Natural killer cell treated with Interleukin-12 subunit alpha and Interleukin-12 subunit beta and Interleukin-15 and Interleukin-18, amount 100 ng/mL, for 72 hours (primary cell): ENCODE measurements at regions not wholly inside any gene's neighbourhood (a gene's known extent, or its start where the extent isn't known, plus 50 kb on each side); places are given as distances from the start of the nearest gene placed in this dataset.

Experiments used
- ATAC-seq, 2 donors: fragments of 150-1000 bp; cut with Tn5 transposase in 1 of 2; sonication (Bioruptor Pico), chemical (Tn5 transposase) in 1 of 2; 2 replicates each; pipeline ENCODE4 v1.10.0; 2021
- DNase-seq: peaks from one replicate; pipeline ENCODE4 v3.0.0; 2022; ENCODE audit warnings: low spot score
- H3K27ac Mint-ChIP-seq, 2 donors: 1 replicate in 1 of 2; 2 replicates in 1 of 2; pipeline ENCODE4 v1.8.0; 2022; ENCODE audit warnings: mixed read lengths in 2 of 2, mild to moderate bottlenecking in 1 of 2, moderate library complexity in 1 of 2
- H3K27me3 Mint-ChIP-seq, 2 donors: 1 replicate in 1 of 2; 2 replicates in 1 of 2; pipeline ENCODE4 v1.8.0; 2022; ENCODE audit warnings: mixed read lengths in 2 of 2
- H3K36me3 Mint-ChIP-seq: one replicate; pipeline ENCODE4 v1.8.0; 2022; ENCODE audit warnings: mixed read lengths
- H3K4me1 Mint-ChIP-seq, 2 donors: 1 replicate in 1 of 2; 2 replicates in 1 of 2; pipeline ENCODE4 v1.8.0; 2022; ENCODE audit warnings: low read depth in 2 of 2, mixed read lengths in 2 of 2, mild to moderate bottlenecking in 1 of 2
- H3K4me3 Mint-ChIP-seq: one replicate; pipeline ENCODE4 v1.8.0; 2022; ENCODE audit warnings: mixed read lengths
- H3K9me3 Mint-ChIP-seq: 2 replicates; pipeline ENCODE4 v1.8.0; 2022; ENCODE audit warnings: mixed read lengths

GRCh38 chr1:99131546-99131945 lies 126.9 kb upstream of the PLPPR5 start:
- peaks cover 0 to 12% of the 10 kb centered on the region in 2 donors for H3K27me3 Mint-ChIP-seq
- no peak for DNase-seq
- ATAC-seq, result no peak
- no peak overlapping the region for H3K4me3 Mint-ChIP-seq
- H3K36me3 Mint-ChIP-seq, result no peaks in the 10 kb centered on the region
- peaks cover 18% of the 10 kb centered on the region for H3K9me3 Mint-ChIP-seq
- no peak overlapping the region for H3K27ac Mint-ChIP-seq
- H3K4me1 Mint-ChIP-seq, result no peaks in the 10 kb centered on the region

- no peaks in the 10 kb centered on the region for H3K36me3 Mint-ChIP-seq
- H3K27ac Mint-ChIP-seq, result no peak overlapping the region
- peaks cover 0 to 12% of the 10 kb centered on the region in 2 donors for H3K27me3 Mint-ChIP-seq
- ATAC-seq (no peak), DNase-seq (no peak)
- no peak overlapping the region for H3K4me3 Mint-ChIP-seq
- peaks cover 14% of the 10 kb centered on the region for H3K9me3 Mint-ChIP-seq
- no peaks in the 10 kb centered on the region for H3K4me1 Mint-ChIP-seq
Measured at GRCh38 chr1:99133756-99134500, 129.3 kb upstream of the PLPPR5 start.

GRCh38 chr1:99137554-99138206 lies 126.6 kb upstream of the PLPPR4 start:
- H3K27me3 Mint-ChIP-seq, result no peaks in the 10 kb centered on the region

GRCh38 chr1:99139876-99140275 lies 124.4 kb upstream of the PLPPR4 start:
- peaks cover 2% of the 10 kb centered on the region for H3K9me3 Mint-ChIP-seq
- no peaks in the 10 kb centered on the region for H3K4me1 Mint-ChIP-seq
- DNase-seq, result no peak
- H3K27ac Mint-ChIP-seq, result no peak overlapping the region
- no peaks in the 10 kb centered on the region for H3K36me3 Mint-ChIP-seq
- H3K4me3 Mint-ChIP-seq, result no peak overlapping the region
- no peak for ATAC-seq
- no peaks in the 10 kb centered on the region for H3K27me3 Mint-ChIP-seq

More at GRCh38 chr1:99137554-99138206, 126.6 kb upstream of the PLPPR4 start:
- Mint-ChIP-seq H3K9me3 (peaks cover 4% of the 10 kb centered on the region), H3K4me1 (no peaks in the 10 kb centered on the region), H3K27ac (no peak overlapping the region), H3K36me3 (no peaks in the 10 kb centered on the region), H3K4me3 (no peak overlapping the region)
- no peak for DNase-seq
- no peak for ATAC-seq

GRCh38 chr1:99146129-99146848 lies 118.0 kb upstream of the PLPPR4 start:
- H3K9me3 Mint-ChIP-seq, result no peaks in the 10 kb centered on the region
- no peak for DNase-seq
- no peaks in the 10 kb centered on the region for H3K4me1 Mint-ChIP-seq
- no peak for ATAC-seq
- no peak overlapping the region for H3K27ac Mint-ChIP-seq
- H3K36me3 Mint-ChIP-seq, result no peaks in the 10 kb centered on the region
- no peak overlapping the region for H3K4me3 Mint-ChIP-seq
- no peaks in the 10 kb centered on the region for H3K27me3 Mint-ChIP-seq

GRCh38 chr1:99149952-99150351 lies 114.3 kb upstream of the PLPPR4 start:
- H3K27me3 Mint-ChIP-seq, result no peaks in the 10 kb centered on the region
- ATAC-seq, result no peak
- no peak overlapping the region for H3K27ac Mint-ChIP-seq
- H3K4me1 Mint-ChIP-seq, result no peaks in the 10 kb centered on the region
- no peaks in the 10 kb centered on the region for H3K36me3 Mint-ChIP-seq
- no peak for DNase-seq
- no peak overlapping the region for H3K4me3 Mint-ChIP-seq
- no peaks in the 10 kb centered on the region for H3K9me3 Mint-ChIP-seq

GRCh38 chr1:99152132-99152531 lies 112.2 kb upstream of the PLPPR4 start:
- H3K9me3 Mint-ChIP-seq, result peaks cover 3% of the 10 kb centered on the region
- H3K27ac Mint-ChIP-seq, result no peak overlapping the region
- DNase-seq (no peak), ATAC-seq (no peak)
- H3K4me3 Mint-ChIP-seq, result no peak overlapping the region
- no peaks in the 10 kb centered on the region for H3K36me3 Mint-ChIP-seq
- H3K27me3 Mint-ChIP-seq, result peaks cover 0 to 7% of the 10 kb centered on the region in 2 donors
- no peaks in the 10 kb centered on the region for H3K4me1 Mint-ChIP-seq

GRCh38 chr1:99163671-99164070 lies 100.6 kb upstream of the PLPPR4 start:
- H3K9me3 Mint-ChIP-seq, result peaks cover 8% of the 10 kb centered on the region
- DNase-seq (no peak), ATAC-seq (no peak)
- peaks cover 4% of the 10 kb centered on the region for H3K36me3 Mint-ChIP-seq
- H3K27ac Mint-ChIP-seq, result no peak overlapping the region
- no peaks in the 10 kb centered on the region for H3K4me1 Mint-ChIP-seq
- H3K4me3 Mint-ChIP-seq, result no peak overlapping the region
- peaks cover 0 to 7% of the 10 kb centered on the region in 2 donors for H3K27me3 Mint-ChIP-seq

GRCh38 chr1:99170516-99170915 lies 93.8 kb upstream of the PLPPR4 start:
- no peak for ATAC-seq
- Mint-ChIP-seq H3K36me3 (no peaks in the 10 kb centered on the region), H3K4me3 (no peak overlapping the region), H3K9me3 (no peaks in the 10 kb centered on the region), H3K27ac (no peak overlapping the region), H3K4me1 (no peaks in the 10 kb centered on the region), H3K27me3 (peaks cover 4 to 13% of the 10 kb centered on the region in 2 donors)
- no peak for DNase-seq

- ATAC-seq, result no peak
- Mint-ChIP-seq H3K27ac (no peak overlapping the region), H3K9me3 (no peaks in the 10 kb centered on the region), H3K27me3 (peaks cover 4 to 13% of the 10 kb centered on the region in 2 donors), H3K4me1 (no peaks in the 10 kb centered on the region), H3K36me3 (no peaks in the 10 kb centered on the region), H3K4me3 (no peak overlapping the region)
- DNase-seq, result no peak
Measured at GRCh38 chr1:99171184-99171813, 93.0 kb upstream of the PLPPR4 start.

GRCh38 chr1:99173282-99173681 lies 91.0 kb upstream of the PLPPR4 start:
- Mint-ChIP-seq H3K27ac (no peak overlapping the region), H3K36me3 (no peaks in the 10 kb centered on the region), H3K27me3 (peaks cover 4 to 15% of the 10 kb centered on the region in 2 donors), H3K4me1 (no peaks in the 10 kb centered on the region), H3K4me3 (no peak overlapping the region), H3K9me3 (no peaks in the 10 kb centered on the region)
- no peak for ATAC-seq
- no peak for DNase-seq

GRCh38 chr1:99173900-99174299 lies 90.4 kb upstream of the PLPPR4 start:
- ATAC-seq (no peak), DNase-seq (no peak)
- peaks cover 4 to 21% of the 10 kb centered on the region in 2 donors for H3K27me3 Mint-ChIP-seq
- H3K4me1 Mint-ChIP-seq, result no peaks in the 10 kb centered on the region
- H3K27ac Mint-ChIP-seq, result no peak overlapping the region
- no peaks in the 10 kb centered on the region for H3K36me3 Mint-ChIP-seq
- no peaks in the 10 kb centered on the region for H3K9me3 Mint-ChIP-seq
- H3K4me3 Mint-ChIP-seq, result no peak overlapping the region

- ATAC-seq, result no peak
- H3K9me3 Mint-ChIP-seq, result no peaks in the 10 kb centered on the region
- H3K4me1 Mint-ChIP-seq, result no peaks in the 10 kb centered on the region
- H3K4me3 Mint-ChIP-seq, result no peak overlapping the region
- no peak overlapping the region for H3K27ac Mint-ChIP-seq
- H3K27me3 Mint-ChIP-seq, result peaks cover 0 to 9% of the 10 kb centered on the region in 2 donors
- no peak for DNase-seq
- no peaks in the 10 kb centered on the region for H3K36me3 Mint-ChIP-seq
Measured at GRCh38 chr1:99176753-99177152, 87.5 kb upstream of the PLPPR4 start.

GRCh38 chr1:99177465-99177864 lies 86.8 kb upstream of the PLPPR4 start:
- no peak for DNase-seq

More at GRCh38 chr1:99177465-99177864, 86.8 kb upstream of the PLPPR4 start:
- Mint-ChIP-seq H3K4me3 (no peak overlapping the region), H3K27ac (no peak overlapping the region), H3K4me1 (no peaks in the 10 kb centered on the region), H3K9me3 (no peaks in the 10 kb centered on the region), H3K36me3 (no peaks in the 10 kb centered on the region), H3K27me3 (peaks cover 0 to 9% of the 10 kb centered on the region in 2 donors)
- ATAC-seq, result no peak
